DMS79 (cell line): ENCODE measurements at regions not wholly inside any gene's neighbourhood (a gene's known extent, or its start where the extent isn't known, plus 50 kb on each side); places are given as distances from the start of the nearest gene placed in this dataset.

Experiments used
- DNase-seq: peaks from one replicate; lab custom pipeline; 2025; lab: John Stamatoyannopoulos, UW

- no peak for DNase-seq
These were observed 158.6 kb downstream of the FAM114A2 start for GRCh38 chr5:153880106-153880505.

GRCh38 chr5:153879596-153879995 lies 159.1 kb downstream of the FAM114A2 start:
- DNase-seq, result no peak

DNA sequence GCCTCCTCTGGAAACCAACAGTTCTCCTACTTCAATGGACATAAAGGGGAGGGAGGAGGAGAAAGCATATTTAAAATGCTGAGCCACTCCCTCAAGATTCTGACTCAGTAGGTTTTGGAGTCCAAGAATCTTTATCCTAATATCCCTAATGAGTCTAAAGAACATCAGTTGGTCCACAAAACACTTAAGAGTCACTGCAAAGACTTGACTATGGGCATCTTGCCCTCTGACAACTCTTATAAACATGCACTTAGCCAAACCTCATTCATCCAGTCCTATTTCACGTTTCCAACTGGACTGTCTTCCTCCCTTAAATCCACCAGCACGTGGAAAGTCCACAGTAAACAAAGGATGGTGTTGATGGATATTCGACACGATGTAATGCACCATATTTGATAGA lies 172.5 kb downstream of the FAM114A2 start:
- DNase-seq, result no peak

- DNase-seq, result no peak
These were observed 173.7 kb downstream of the FAM114A2 start for GRCh38 chr5:153865016-153865415.

DNA sequence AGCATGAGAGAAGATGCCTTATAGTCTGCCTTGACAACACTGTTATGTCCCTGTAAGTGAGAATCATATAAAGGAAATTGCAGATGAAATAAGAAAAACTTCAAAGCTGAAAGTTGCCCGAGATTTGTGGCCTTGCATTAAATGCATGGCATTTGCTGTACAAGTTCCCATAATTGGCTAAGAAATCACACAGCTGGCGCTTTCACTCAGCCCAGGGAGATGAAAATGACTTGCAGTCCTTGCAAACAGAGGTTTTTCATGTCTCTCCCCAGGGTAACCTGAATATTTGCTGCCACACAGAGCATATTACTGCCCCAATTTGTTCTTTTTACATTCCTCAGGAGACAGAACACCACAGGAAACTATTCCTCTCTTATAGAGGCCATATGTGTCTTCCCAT lies 174.8 kb downstream of the FAM114A2 start:
- DNase-seq, result no peak
